NK-92 treated with Interleukin-12 subunit alpha and Interleukin-12 subunit beta, amount 100 ng/mL, for 24 hours (cell line): ENCODE measurements at regions not wholly inside any gene's neighbourhood (a gene's known extent, or its start where the extent isn't known, plus 50 kb on each side); places are given as distances from the start of the nearest gene placed in this dataset.
"Not testable (repeated sequence)": the region's sequence is repeated elsewhere in the genome, so short reads cannot be mapped to it uniquely, and the experiment has no call there.

Experiments used
- DNase-seq: peaks from one replicate; lab custom pipeline; 2025; lab: John Stamatoyannopoulos, UW

DNA sequence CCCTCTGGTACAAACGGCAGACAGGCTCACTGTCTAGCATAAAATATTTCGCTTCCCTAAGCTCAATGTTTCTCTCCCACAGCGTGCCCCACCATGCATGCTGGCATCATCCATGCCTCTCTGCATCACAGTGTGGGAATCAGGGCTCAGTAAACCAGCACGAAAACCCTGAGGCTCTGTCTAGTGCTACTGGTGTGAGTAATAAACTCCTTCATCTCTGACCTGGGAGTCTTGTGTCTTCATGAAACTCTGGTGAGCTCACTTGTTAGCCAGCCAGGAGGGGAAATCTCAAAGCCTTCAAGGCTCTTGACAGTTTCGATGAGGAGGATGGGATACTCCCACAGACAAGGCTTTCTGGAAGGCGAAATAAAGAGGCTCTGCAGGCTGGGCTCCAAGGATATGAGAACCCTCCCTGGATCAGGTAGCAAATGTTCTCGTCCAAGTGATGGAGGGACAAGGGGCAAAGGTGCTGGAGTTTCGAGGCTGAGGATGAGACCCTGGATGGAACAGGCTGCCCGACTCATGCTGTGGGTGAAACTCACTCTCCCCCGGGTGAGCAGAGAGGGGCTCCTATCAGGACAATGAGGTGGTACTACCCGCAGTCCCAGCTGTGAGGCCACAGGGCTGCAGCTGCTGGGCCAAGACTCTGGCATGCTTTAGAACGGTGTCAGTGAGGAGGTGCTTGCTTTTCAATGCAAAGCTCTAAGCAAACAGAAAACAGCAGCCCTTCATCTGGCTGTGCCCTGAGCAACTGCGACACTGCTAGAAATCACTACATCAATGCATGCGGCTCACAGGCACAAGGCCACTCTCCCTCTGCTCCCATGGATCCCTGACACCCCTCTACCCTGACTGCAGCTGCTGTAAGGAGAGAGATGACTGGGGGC lies 69.3 kb downstream of the SHANK2 start:
- DNase-seq, result no peak

DNA sequence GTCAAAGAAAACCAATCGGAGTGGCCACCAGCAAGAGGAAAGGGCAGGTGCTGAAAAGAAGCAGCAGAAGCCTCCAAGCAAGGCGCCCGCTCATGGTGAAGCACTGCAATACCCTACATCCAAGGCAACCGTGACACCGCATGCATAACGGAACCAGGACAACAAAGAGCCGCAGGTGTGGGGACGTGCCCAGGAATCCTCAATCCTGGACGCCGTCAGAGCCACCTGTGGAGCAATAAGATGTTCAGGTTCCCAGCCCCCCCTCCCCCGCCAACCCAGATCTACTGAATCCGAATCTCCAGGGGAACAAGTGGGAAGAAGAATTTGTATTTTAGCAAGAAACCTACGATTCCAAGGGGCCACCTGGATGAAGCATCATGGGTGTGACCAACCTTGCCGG lies 70.8 kb downstream of the SHANK2 start:
- no peak for DNase-seq

DNA sequence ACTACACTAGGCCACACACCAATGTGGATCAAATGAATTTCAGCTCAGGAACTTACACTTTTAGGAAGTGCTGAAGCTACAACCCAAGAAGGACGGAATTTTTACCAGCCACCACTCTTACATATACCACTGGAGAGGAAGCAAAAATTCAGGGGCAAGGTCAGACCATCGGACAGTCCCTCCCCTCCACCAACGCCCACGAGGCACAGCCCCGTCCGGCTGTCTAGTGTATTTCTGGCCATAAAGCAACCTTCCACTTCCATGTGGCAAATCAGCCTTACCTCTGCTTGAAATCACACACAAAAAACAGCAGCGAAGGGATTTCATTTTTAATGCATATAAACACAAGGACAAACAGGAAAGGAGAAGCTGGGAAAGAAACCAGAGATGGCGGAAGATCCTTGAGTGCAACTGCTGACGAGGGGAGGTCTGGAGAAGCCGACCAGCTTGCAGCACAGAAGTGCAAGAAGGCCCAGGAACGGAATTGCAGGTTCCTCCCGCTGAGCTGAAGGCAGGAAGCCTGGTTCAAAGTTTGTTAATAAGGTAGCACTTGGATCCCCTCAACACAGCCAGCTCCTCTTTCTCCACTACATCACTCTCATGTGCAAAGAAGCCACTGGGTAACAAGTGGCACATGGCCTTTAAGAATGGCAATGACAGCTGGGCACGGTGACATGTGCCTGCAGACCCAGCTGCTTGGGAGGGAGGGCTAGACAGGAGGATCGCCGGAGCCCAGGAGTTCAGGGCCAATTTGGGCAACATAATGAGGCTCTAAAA lies 71.5 kb downstream of the SHANK2 start:
- no peak for DNase-seq

DNA sequence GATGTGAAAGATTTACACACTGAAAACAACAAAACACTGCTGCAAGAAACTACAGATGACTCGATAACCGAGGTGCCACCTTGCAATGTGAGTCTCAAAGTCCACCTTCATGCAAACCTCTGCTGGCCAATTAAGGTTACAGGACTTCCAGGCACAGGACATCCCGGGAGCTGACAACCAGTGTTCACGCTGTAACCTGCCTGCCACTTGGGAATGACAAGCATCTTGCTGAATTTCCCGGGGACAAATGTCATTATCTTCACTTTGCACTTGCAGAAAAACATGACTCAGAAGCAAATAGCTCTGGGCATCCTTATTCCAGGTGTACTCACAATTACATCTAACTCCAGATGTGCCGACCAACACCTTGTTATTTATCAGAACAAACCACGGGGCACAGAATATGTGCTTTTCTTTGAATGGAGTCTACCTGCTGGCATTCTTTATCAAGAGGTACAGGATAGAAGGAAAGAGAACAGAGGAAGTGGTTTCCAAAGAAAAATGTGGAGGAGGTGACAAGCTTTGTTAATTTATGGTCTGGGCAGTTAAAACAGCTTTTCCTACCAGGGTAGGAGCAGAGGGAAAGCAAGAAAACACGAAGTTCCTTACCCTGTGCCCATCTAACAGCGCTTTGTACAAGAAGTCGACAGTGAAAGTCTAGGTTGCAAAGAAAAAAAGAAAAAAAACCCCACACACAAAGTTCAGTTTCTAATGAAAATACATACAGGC lies 72.3 kb downstream of the SHANK2 start:
- DNase-seq, result no peak

DNA sequence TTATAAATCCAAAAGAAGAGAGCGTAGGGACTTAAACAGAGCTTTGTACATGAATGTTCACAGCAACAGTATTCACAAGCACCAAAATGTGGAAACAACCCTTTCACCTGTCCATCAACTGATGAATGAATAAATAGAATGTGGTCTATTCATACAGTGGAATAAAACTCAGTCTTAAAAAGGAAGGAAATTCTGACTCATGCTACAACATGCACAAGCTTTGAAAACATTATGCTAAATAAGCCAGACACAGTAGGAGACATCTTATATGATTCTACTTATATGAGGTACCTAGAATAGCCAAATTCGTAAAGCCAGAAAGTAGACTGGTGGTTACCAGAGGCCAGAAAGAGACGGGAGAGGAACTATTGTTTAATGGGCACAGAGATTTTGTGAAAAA lies 74.3 kb downstream of the SHANK2 start:
- DNase-seq, result no peak

DNA sequence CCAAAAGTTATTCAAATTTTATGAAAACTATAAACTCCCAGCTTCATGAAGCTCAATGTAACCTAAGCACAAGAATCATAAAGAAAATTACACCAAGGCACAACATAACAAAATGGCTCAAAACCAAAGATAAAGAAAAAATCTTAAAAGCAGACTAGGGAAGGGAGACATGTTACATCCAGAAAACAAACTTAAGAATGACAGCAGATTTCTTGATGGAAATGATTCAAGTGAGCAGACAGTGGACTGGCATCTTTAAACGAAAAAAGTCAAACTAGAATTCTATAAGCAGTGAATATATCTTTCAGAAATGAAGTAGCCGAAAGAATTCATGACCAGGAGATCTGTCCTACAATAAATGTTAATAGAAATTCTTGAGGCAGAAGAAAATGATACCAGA lies 75.6 kb downstream of the SHANK2 start:
- DNase-seq, result no peak

DNA sequence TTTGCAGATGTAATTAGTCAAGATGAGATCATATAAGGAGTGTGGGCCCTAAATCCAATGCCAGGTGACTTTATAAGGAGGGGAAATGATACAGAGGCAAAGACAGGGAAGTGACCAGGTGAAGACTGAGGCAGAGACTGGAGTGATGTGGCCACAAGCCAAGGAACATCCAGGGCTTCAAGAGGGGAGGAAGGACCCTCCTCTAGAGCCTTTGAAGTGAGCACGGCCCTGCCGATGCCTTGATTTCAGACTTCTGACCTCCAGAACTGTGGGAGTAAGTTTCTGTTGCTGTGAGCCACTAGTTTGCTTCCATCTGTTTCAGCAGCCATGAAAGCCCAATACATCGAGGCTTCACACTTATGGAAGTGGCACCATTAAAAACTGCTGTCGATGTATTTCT lies 78.7 kb downstream of the SHANK2 start:
- no peak for DNase-seq

DNA sequence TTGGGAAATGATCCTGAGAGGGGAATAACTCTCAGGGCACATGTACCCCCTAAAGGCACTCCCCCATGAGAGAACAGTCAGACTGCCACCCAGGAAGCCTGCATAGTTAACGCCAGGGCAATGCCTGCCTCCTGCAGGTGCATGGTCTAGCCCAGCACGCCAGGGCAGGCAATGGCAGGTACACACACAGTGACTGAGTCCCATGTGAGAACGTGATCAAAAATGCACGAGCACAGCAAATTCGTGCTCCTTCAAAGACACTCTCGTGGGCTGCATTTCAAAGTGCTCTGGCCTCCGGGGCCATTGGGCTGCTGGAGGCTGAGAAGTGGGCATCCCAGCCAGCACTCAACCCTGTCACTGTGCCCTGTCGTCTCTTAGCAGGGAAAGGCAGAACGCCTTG lies 79.7 kb downstream of the SHANK2 start:
- no peak for DNase-seq

DNA sequence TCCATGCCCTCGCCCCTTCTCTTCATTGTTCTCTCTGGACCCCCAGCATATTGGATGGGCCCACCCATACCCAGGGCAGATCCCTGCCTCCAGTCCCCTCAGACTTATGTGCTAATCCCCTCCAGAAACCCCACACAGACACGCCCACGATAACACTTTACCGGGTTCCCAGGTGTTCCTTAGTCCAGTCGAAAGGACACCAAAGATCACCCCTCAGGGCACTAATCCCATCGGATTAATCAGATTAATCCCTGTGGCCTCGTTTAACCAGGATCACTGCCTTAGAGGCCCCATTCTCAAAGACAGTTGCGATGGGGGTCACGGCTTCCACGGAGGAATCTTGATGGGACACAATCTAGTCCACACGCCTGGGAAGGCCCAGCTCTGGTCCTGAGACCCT lies 80.8 kb downstream of the SHANK2 start:
- no peak for DNase-seq

DNA sequence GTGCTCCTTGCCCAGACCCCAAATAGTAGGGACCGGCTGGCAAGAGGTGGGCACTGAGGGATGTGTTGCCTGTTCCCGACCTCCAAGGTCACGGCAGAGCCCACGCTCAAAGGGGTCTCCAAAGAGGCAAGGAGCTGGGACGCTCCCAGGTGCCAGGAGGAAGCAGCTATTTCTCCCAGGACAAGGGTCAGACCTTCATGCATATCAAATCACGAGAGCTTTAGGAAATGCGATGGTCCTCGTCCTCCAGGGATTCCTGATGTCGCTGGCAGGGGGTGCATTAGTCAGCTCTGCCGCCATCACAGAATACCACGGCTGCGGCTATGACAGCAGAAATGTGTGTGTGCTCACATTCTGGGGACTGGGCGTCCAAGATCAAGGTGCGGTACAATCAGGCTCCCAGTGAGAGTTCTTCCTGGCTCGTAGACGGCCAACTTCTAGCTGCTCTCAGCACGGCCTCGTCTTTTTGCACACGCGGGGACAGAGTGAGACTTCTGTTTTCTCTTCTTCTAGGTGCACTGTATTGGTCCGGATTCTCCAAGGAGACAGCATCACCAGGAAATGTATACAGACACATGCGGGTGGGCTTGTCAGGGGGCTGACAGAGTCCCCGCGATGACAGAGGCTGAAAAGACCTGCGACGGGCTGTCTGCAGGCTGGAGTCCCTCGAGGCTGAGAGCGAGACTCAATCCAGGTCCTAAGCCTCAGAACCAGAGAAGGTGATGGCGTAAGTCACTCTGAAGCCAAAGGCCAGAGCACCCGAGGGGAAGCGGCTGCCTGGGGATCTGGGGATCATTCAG lies 81.6 kb downstream of the SHANK2 start:
- no peak for DNase-seq

DNA sequence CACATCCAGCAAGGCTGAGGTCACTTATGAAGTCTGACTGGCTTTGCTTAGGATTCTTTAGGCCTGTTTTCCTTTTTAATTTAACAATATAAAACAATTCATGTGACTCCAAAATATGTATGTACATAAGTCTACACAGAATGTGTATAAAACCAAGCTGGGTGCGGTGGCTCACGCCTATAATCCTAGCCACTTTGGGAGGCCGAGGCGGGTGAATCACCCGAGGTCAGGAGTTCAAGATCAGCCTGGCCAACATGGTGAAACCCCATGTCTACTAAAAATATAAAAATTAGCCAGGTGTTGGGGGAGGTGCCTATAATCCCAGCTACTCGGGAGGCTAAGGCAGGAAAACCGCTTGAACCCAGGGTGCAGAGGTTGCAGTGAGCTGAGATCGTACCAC lies 83.1 kb downstream of the SHANK2 start:
- no peak for DNase-seq

DNA sequence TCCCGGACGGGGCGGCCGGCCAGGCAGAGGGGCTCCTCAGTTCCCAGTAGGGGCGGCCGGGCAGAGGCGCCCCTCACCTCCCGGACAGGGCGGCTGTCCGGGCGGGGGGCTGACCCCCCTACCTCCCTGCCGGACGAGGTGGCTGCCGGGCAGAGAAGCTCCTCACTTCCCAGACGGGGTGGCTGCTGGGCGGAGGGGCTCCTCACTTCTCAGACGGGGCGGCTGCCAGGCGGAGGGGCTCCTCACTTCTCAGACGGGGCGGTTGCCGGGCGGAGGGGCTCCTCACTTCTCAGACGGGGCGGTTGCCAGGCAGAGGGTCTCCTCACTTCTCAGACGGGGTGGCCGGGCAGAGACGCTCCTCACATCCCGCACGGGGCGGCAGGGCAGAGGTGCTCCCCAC lies 84.6 kb downstream of the SHANK2 start:
- DNase-seq, result not testable (repeated sequence)

DNA sequence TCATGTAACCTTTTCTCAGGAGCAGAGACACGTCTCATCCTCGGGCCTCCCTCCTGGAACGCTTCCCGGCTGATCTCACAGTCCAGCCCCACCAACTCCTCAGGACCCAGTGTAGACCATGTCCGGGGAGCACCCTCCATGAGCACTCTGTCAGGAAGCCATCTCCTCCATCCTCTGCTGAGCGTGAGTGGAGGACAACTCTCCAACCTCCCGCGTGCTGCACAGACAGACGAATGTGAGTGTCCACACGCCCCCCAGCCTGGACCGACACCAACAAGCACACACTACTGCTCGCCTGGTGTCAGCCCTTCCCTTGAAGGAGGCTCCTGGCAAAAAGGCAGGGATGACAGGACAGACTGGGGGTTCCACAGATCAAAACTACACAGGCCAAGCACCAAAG lies 86.6 kb downstream of the SHANK2 start:
- no peak for DNase-seq

DNA sequence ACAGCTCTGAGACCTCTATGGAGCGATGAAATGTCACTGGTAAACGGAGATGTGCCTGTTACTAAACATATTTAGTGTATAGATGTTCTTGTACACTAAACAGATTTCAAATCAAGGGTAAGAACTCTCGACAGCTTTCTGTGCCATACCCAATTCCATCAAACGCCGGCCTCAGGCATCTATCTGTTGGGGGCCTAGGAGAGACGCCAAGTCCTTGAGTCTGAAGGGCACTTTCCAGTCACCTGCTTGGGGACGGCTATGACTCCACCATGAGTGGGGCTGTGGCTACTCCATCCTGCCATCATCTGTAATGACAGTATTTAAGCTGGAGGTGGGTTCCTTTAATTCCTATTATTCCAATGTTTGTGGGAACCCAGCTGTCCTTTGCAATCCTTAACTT lies 87.8 kb downstream of the SHANK2 start:
- DNase-seq, result no peak

DNA sequence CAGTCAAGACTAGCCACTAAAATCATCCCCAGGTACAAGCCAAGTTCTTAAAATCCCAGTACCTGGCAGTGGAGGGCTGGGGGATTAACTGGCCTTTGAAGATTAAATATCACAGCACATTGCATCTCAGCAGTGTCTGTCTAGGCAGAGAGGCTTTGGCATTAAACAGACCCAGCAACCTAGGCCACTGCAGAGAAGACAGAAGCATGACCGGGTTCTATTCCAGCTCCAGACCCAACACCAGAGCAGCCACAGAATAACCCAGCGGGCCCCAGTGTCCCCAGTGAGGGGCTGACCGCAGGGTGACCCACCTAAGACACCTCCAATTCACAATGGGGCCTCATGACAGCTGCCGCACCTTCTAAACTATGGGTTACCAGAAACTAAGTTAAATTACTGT lies 88.2 kb downstream of the SHANK2 start:
- DNase-seq, result no peak

DNA sequence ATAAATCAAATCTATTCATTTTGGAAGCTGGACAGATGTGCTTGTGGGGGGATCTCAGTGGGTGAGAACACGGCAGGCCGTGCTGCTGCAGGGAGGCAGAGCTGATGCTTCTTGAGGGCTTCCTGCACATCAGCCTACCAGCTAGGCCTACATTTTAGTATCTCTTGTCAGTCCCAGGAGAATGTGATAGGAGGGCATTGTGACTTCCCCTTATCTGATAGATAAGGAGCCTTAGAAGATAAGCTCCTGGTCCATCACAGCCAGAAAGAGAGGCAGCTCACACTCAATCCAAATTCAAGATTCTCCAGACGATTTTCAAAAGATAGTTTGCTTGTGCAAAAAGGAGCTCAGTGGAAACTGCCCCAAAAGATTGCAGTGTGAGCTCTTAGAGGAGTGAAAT lies 89.0 kb downstream of the SHANK2 start:
- DNase-seq, result no peak

DNA sequence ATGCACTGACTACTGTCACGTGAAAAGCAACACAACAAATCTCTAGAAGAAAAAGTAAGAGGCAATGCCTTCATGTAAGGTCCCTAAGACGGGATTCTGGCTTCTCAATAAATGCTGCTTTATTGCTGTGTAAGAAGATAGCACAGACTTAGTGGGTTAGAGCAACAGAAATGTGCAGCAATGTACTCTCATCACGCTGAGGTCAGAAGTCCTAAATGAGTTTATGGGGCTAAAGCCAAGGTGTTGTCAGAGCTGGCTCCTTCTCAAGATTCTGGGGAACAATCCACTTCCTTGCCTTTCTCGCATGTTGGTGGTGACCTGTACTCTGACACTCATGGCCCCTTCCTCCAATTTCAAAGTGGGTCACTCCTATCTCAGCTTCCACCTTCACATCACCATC lies 93.4 kb downstream of the SHANK2 start:
- no peak for DNase-seq

DNA sequence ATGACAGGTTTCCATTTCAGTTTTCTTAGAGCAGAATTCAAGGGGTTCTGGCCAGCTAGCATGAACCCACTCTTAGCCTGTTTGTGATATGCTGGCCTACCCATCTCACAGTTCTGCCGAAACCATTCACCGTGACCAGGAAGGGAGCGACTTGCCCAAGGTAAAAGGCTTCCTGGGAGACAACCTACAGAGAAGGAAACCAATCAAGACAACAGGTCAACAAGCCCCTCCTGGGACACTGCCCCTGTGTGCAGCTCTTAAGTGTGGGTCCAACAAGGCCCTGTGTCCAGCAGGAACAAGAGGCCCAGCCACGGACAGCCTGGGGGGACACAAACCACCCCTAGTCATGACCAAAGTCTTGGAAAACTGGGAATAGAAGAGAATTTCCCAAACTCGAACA lies 94.7 kb downstream of the SHANK2 start:
- not testable (repeated sequence) for DNase-seq

DNA sequence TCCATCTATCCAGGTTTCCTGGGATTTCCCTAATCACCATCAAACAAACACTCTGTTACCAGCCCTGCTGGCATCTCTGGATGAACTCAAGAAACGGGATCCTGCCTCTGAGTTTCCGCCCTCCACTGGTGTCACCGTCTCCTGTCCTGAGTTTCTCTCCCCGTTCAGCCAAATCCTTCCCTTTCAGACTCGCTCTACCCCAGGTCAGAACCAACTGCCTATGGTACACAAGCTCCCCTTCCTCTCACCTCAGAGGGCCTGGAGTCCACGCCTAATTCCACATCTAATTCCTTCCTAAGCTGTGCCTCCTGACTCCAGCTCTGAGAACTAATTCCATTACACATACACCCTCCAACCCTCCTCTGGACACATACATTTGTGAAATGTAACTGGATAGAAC lies 96.1 kb downstream of the SHANK2 start:
- no peak for DNase-seq

DNA sequence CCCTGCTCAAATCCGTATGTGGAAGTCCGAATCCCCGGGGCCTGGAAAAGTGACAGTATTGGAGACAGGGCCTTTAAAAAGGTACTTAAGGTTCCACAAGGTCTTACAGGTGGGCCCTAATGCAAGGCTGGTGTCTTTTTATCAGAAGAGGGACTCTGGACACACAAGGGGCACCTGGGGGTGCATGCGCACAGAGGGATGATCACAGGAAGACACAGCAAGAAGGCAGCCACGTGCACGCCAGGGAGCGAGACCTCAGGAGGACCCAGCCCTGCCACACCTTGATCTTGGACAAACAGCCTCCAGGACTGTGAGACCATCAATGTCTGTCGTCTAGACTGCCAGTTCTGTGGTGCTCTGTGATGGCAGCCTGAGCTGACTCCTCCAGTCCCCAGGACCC lies 96.5 kb downstream of the SHANK2 start:
- no peak for DNase-seq

DNA sequence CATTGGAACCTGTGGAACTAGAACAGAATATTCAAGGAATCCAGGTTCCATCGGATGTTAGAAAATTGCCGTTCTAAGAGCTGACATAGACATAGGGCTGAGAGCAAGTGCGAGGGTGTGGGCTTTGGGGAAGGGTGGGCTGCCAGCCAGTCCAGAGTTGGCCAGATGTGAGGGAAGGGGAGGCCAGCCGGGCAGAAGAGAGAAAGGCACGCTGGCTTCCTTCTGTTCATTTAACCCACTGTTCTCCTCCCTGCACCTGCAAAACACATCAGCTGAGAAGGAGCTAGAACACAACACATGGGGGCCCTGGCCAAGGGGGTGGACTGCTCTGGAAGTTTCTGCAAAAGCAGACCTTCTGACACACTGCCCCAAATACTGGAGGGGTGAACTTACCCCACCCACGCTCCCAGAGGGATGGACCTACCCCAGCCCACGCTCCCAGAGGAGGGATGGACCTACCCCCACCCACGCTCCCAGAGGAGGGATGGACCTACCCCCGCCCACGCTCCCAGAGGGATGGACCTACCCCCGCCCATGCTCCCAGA lies 98.0 kb downstream of the SHANK2 start:
- DNase-seq, result no peak

DNA sequence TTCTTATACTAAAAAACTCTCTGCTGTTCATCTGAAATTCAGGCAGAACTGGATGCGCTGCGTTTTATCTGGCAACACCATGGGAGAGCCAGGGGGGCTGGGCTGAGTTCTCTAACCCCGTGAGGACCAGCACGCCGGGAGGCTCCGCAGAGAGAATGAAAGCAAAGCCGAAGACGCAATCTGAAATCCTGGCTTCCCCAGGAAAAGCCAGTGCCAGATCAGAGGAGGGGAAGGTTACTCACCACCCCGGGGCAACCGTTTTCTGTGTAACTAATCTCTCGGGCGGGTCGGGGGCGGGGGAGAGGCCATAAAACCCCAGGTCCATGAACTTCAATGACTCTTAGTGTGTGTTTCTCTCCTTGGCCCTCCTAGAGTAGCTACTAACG lies 99.4 kb downstream of the SHANK2 start:
- no peak for DNase-seq
